ENCODE measurements at regions not wholly inside any gene's neighbourhood (a gene's known extent, or its start where the extent isn't known, plus 50 kb on each side); places are given as distances from the start of the nearest gene placed in this dataset.

GRCh38 chr6:113146878-113147277 lies 710.3 kb upstream of the MARCKS start:
- DNase-seq (ENCODE audit: low spot score) = no peak

GRCh38 chr6:113147544-113147943 lies 709.6 kb upstream of the MARCKS start:
- DNase-seq (ENCODE audit: low spot score) = no peak

- no peak for DNase-seq (ENCODE audit: low spot score)
Measured at GRCh38 chr6:113148566-113148965, 708.6 kb upstream of the MARCKS start.

GRCh38 chr6:113149511-113149910 lies 707.6 kb upstream of the MARCKS start:
- no peak for DNase-seq (ENCODE audit: low spot score)

GRCh38 chr6:113160306-113161017 lies 696.7 kb upstream of the MARCKS start:
- DNase-seq (ENCODE audit: low spot score) = no peak

GRCh38 chr6:113161018-113161315 lies 696.2 kb upstream of the MARCKS start:
- no peak for DNase-seq (ENCODE audit: low spot score)

- DNase-seq (ENCODE audit: low spot score) = no peak
Measured at GRCh38 chr6:113162739-113163138, 694.4 kb upstream of the MARCKS start.

- no peak for DNase-seq (ENCODE audit: low spot score)
Measured at GRCh38 chr6:113168057-113168456, 689.1 kb upstream of the MARCKS start.

GRCh38 chr6:113169484-113169883 lies 687.7 kb upstream of the MARCKS start:
- no peak for DNase-seq (ENCODE audit: low spot score)

GRCh38 chr6:113170454-113170853 lies 686.7 kb upstream of the MARCKS start:
- no peak for DNase-seq (ENCODE audit: low spot score)

- DNase-seq (ENCODE audit: low spot score) = no peak
Measured at GRCh38 chr6:113171882-113172281, 685.3 kb upstream of the MARCKS start.

- DNase-seq (ENCODE audit: low spot score) = no peak
Measured at GRCh38 chr6:113172531-113172966, 684.6 kb upstream of the MARCKS start.

- no peak for DNase-seq (ENCODE audit: low spot score)
Measured at GRCh38 chr6:113178349-113178748, 678.8 kb upstream of the MARCKS start.

- DNase-seq (ENCODE audit: low spot score) = no peak
Measured at GRCh38 chr6:113181164-113181563, 676.0 kb upstream of the MARCKS start.

- peak; percentile 91 for DNase-seq (ENCODE audit: low spot score)
Measured at GRCh38 chr6:113182370-113183141, 674.6 kb upstream of the MARCKS start.

GRCh38 chr6:113184291-113184690 lies 672.9 kb upstream of the MARCKS start:
- DNase-seq (ENCODE audit: low spot score) = peak; percentile 6

- DNase-seq (ENCODE audit: low spot score) = no peak
Measured at GRCh38 chr6:113184736-113185135, 672.4 kb upstream of the MARCKS start.

GRCh38 chr6:113185299-113185698 lies 671.8 kb upstream of the MARCKS start:
- DNase-seq (ENCODE audit: low spot score) = no peak

GRCh38 chr6:113187661-113188060 lies 669.5 kb upstream of the MARCKS start:
- no peak for DNase-seq (ENCODE audit: low spot score)

- DNase-seq (ENCODE audit: low spot score) = no peak
Measured at GRCh38 chr6:113188962-113189361, 668.2 kb upstream of the MARCKS start.

- no peak for DNase-seq (ENCODE audit: low spot score)
Measured at GRCh38 chr6:113190170-113190569, 667.0 kb upstream of the MARCKS start.

GRCh38 chr6:113194090-113194489 lies 663.1 kb upstream of the MARCKS start:
- no peak for DNase-seq (ENCODE audit: low spot score)

- no peak for DNase-seq (ENCODE audit: low spot score)
Measured at GRCh38 chr6:113202852-113203714, 654.1 kb upstream of the MARCKS start.
